ENCODE measurements at regions not wholly inside any gene's neighbourhood (a gene's known extent, or its start where the extent isn't known, plus 50 kb on each side); places are given as distances from the start of the nearest gene placed in this dataset.

DNA sequence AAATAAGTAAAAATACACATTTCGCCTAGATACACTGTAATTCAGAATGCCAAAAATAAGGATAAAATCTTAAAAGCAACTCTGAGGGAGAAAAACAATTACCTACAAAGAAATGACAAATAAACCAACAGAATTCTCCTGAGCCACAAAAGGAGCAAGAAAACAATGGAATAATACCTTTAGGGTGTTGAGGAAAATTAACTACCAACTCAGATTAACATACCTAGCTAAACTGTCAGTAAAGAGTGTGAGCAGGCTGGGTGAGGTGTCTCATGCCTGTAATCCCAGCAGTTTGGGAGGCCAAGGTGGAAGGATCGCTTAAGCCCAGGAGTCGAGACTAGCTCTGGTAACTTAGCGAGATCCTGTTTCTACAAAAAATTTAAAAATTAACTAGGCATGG is 81.5 kb downstream of the C9orf50 start:
- TF ChIP-seq EZH2 (IDR thresholded peaks at IDR 0.05; ENCODE audit: low read length, unreplicated experiment) (no peak), EZH2phosphoT487 (IDR thresholded peaks at IDR 0.05; ENCODE audit: borderline replicate concordance, low read length) (no peak)
- TF ChIP-seq, protein P1, sequence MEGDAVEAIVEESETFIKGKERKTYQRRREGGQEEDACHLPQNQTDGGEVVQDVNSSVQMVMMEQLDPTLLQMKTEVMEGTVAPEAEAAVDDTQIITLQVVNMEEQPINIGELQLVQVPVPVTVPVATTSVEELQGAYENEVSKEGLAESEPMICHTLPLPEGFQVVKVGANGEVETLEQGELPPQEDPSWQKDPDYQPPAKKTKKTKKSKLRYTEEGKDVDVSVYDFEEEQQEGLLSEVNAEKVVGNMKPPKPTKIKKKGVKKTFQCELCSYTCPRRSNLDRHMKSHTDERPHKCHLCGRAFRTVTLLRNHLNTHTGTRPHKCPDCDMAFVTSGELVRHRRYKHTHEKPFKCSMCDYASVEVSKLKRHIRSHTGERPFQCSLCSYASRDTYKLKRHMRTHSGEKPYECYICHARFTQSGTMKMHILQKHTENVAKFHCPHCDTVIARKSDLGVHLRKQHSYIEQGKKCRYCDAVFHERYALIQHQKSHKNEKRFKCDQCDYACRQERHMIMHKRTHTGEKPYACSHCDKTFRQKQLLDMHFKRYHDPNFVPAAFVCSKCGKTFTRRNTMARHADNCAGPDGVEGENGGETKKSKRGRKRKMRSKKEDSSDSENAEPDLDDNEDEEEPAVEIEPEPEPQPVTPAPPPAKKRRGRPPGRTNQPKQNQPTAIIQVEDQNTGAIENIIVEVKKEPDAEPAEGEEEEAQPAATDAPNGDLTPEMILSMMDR (conservative IDR thresholded peaks at IDR 0.05; ENCODE audit: low read depth, low read length): no peak

Data from PC-3 (cell line).